Heart left ventricle (tissue), 13 donors: ENCODE measurements at regions not wholly inside any gene's neighbourhood (a gene's known extent, or its start where the extent isn't known, plus 50 kb on each side); places are given as distances from the start of the nearest gene placed in this dataset.

Experiments
- POLR2A ChIP-seq, 2 donors: fragments of 450-650 bp; IDR thresholded peaks; one replicate each; pipeline ENCODE4 v1.6.1; 2017; ENCODE audit warnings: antibody characterized with exemption in 2 of 2, mild to moderate bottlenecking in 2 of 2, moderate library complexity in 2 of 2
- TF ChIP-seq, protein P1 (sequence below), 12 donors: fragments of 200-600 bp; sonication (generic) in 4 of 12; IDR thresholded peaks; one replicate each; pipeline versions ENCODE4 v1.5.0 to v1.8.0; 2018 to 2022; ENCODE audit warnings: antibody characterized with exemption in 12 of 12, mild to moderate bottlenecking in 5 of 12
- donor health status: ischemic (EF 13 %, LVEDD 7.1; RV severe dilation, severe dysfunction).
- donor health status: DM: no; HTN: yes; CAD: no.
- donor health status: DM: no; HTN: no; CAD: no.
- donor health status: ischemic (EF 25% LVEDD 6.9; RV normal size, moderate dysfunction).
- donor health status: ischemic (EF 25% LVEDD 5.7; RV mildly dilated, moderate dysfunction).
- donor health status: ischemic (EF 35%, LVEDD 5.7; RV mildly dilated, moderate dysfunction).
- donor health status: nonischemic (EF 11% LVEDD 7.7; RV severe dilation, severe dysfunction).
- donor health status: DM: yes; HTN: yes; CAD: no.
- donor health status: PGD.
- donor health status: ischemic (EF 29% LVEDD 5.4; RV normal size, mild dysfunction).
- donor health status: nonischemic (EF 23%, LVEDD 6.1; RV moderate dilation, normal function).

DNA sequence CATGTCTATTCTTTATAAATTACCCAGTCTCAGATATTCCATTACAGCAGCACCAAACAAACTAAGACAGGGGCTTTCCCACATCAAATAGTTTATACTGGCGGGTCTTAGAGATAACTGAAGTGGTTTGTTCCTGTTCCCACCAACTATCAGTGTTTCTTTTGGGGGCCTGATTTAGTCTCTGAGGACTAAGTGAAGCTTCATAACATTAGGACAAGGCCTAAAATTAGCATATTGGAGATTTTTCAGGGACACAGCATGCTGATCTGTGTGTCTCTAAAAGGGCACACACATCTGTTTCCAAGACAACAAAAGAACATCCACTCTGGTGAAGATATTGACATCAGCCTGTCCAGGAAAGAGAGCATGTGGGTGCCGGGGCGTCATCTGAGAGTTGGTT lies 72.6 kb upstream of the SEMA6D start:
- TF ChIP-seq, protein P1, sequence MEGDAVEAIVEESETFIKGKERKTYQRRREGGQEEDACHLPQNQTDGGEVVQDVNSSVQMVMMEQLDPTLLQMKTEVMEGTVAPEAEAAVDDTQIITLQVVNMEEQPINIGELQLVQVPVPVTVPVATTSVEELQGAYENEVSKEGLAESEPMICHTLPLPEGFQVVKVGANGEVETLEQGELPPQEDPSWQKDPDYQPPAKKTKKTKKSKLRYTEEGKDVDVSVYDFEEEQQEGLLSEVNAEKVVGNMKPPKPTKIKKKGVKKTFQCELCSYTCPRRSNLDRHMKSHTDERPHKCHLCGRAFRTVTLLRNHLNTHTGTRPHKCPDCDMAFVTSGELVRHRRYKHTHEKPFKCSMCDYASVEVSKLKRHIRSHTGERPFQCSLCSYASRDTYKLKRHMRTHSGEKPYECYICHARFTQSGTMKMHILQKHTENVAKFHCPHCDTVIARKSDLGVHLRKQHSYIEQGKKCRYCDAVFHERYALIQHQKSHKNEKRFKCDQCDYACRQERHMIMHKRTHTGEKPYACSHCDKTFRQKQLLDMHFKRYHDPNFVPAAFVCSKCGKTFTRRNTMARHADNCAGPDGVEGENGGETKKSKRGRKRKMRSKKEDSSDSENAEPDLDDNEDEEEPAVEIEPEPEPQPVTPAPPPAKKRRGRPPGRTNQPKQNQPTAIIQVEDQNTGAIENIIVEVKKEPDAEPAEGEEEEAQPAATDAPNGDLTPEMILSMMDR (IDR thresholded peaks at IDR 0.05): no peak
- no peak for TF ChIP-seq POLR2A (IDR thresholded peaks at IDR 0.05)
